GM19463 (cell line): ENCODE measurements at regions not wholly inside any gene's neighbourhood (a gene's known extent, or its start where the extent isn't known, plus 50 kb on each side); places are given as distances from the start of the nearest gene placed in this dataset.
"Not testable (repeated sequence)": the region's sequence is repeated elsewhere in the genome, so short reads cannot be mapped to it uniquely, and the experiment has no call there.

Source experiments
- ATAC-seq: cut with Tn5 transposase; IDR thresholded peaks from one replicate; pipeline ENCODE4 v1.9.1; 2021; ENCODE audit warnings: mild to moderate bottlenecking, moderate library complexity; ENCODE audit not compliant: unreplicated experiment

DNA sequence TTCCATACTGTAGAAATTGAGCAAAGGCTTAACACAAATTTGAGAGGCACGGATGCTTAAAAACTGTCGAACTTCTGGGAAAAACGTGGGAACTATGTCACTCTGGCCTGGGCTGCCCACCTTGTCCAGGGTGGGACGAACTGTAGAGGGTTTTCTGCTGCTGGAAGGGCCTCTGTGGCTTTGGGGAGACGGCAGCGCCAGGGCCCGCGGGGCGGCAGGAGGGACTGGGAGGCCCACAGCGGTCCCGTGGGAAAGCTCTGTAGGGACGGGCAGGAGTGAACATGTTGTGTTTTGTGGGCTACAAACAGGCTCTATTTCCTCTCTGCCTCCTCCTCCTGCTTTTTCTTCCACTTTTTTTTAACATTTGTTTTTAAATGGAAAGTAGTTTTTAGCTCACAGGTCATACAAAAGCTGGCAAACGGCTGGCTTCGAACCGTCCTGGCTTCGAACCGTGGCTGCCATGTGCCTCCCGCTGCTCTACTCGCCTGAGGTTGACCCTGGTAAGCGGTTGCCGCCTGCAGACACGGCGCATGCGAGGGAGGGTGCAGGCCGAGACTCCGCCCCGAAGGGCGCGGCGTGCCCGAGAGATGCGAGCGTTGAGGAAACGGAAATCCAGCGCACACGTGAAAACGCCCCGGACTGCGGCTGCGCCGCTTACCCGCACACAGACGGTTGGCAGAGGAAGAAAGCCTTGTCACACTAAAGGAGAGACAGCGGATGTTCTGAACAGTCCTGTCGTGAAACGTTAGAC, 382.3 kb upstream of the ZFP42 start:
- ATAC-seq = no peak

GRCh38 chr4:187615972-187616371, 379.6 kb upstream of the ZFP42 start:
- no peak for ATAC-seq

DNA sequence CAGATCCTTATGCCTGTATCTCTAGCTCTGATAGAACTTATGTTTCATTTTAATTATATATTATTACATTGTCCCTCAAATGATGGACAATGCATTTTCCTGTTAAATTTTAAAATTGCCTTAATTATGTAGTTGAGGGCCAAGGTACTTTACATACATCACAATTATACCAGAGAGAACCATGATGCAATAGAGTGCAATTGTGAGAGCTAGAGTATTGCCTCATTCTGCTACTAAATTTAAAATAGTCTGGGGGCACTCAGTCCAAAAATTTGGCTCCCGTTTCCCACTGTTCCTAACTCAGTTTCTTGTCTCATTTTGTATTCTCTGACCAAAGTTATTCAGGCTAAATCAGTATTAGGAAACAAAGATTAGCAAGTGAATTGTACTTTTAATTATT, 378.5 kb upstream of the ZFP42 start:
- ATAC-seq = no peak

- ATAC-seq = no peak
Observed at GRCh38 chr4:187618701-187619281, 376.8 kb upstream of the ZFP42 start.

GRCh38 chr4:187619319-187619718, 376.3 kb upstream of the ZFP42 start:
- ATAC-seq = no peak

GRCh38 chr4:187632260-187632995, 363.1 kb upstream of the ZFP42 start:
- no peak for ATAC-seq

DNA sequence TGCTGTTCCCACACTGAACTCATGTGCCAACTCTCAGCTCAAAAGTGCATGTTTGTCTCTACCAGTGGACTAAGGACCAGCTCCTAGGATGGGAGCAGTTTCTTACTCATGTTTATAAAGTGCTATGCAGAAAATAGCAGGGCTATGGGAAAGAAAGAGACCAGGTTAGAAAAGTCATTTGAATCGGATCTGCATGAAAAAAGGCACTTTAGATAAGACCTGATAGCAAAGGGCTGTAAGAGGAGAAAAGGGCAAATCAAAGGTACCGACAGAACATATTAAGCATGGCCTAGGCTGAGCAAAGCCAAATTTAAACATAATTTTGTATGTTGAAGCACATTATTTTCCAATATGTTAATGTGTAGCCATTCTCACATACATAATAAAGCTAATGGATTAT, 362.3 kb upstream of the ZFP42 start:
- ATAC-seq = no peak

DNA sequence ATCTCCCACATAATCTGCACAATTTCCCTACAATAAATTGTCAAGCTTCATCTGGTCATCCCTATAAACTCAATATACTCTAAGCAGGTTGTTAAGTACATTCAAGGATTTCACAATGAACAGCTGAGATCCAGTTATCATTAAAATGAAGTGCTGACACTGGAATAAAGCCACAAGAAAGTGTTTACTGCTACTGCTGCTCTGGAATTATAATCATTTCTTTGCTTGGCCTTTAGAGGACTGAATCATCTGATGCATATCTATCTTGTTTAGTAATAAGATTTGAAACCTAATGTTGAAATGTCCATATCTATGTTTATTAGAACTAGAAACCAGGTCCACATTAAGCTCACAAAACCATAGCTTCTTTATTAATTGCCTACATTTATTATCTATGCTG, 338.6 kb upstream of the ZFP42 start:
- no peak for ATAC-seq

GRCh38 chr4:187663076-187663475, 332.5 kb upstream of the ZFP42 start:
- ATAC-seq = no peak

- no peak for ATAC-seq
Observed at GRCh38 chr4:187664011-187664410, 331.6 kb upstream of the ZFP42 start.

DNA sequence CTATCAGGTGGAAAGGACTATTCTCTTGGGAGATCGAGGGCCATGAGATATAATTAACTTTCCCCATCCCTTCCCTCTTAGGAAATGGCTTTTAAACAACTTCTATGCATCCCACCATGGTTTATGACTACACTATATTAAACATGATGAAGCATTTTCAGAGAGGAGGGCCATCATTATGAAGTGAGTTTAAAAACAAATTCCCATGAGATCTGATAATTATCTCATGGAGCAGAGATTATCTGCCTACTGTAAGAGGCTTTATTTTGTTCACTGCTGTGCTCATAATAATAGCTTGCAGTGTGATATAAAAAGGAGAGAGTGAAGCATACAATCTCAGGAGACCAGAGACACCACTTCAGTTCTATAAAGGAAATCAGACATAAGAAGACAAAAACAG, 330.5 kb upstream of the ZFP42 start:
- ATAC-seq = no peak

GRCh38 chr4:187666034-187666433, 329.5 kb upstream of the ZFP42 start:
- ATAC-seq = no peak

GRCh38 chr4:187666697-187667494, 328.7 kb upstream of the ZFP42 start:
- no peak for ATAC-seq

DNA sequence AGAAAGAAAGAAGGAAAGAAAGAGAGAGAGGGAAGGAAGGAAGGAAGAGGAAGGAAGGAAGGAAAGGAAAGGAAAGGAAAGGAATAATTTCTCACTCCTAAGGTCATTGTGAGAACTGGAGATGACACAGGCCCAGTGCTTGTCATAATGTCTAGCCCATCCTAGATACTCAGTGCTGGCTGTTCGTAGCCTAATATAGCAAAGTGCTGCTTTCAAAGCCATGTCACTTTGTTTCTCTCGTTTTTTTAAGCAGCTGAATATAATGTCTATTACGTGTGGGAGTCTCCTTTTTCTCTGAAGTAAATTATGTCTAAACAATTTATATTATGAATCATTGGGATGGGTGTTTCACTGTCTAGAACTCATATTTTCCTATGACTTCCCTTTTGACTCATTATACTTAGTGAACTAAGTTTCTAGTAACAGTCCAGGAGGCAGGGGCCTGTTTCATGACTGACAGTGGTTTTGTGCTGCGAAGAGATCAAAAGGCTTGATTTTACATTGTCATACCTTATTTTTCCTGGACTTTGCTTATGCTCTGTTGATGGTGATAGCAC, 327.0 kb upstream of the ZFP42 start:
- ATAC-seq = no peak

DNA sequence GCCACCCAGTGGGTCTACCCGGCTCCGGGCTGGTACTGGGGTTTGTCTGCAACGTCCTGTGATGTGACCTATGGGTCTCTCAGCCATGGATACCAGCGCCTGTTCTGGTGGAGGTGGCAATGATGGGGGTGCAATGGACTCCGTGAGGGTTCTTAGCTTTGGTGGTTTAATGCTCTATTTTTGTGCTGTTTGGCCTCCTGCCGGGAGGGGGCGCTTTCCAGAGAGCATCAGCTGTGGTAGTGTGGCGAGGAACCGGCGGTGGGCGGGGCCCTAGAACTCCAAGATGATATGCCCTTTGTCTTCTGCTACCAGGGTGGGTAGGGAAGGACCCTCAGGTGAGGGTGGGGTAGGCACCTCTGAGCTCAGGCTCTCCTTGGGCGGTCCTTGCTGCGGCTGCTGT, 324.1 kb upstream of the ZFP42 start:
- not testable (repeated sequence) for ATAC-seq

DNA sequence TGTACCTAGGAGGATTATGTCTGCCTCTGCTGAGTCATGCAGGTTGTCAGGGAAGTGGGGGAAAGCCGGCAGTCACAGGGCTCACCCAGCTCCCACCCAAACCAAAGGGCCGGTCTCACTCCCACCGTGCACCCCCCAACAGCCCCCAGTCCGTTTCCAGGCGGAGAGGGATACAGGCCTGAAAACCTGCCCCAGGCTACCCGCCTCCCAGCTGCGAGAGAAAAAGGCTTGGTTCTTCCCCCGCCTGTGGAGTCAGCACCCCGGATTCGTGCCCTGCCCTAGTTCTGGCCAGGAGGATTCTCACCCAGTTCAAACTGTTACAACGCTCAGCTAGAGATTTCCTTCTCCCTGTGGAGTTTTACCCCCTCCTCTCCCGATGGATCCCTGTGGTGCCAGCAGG, 323.6 kb upstream of the ZFP42 start:
- not testable (repeated sequence) for ATAC-seq

GRCh38 chr4:187672526-187672925, 323.0 kb upstream of the ZFP42 start:
- ATAC-seq = not testable (repeated sequence)

- ATAC-seq = no peak
Observed at GRCh38 chr4:187679450-187679849, 316.1 kb upstream of the ZFP42 start.

DNA sequence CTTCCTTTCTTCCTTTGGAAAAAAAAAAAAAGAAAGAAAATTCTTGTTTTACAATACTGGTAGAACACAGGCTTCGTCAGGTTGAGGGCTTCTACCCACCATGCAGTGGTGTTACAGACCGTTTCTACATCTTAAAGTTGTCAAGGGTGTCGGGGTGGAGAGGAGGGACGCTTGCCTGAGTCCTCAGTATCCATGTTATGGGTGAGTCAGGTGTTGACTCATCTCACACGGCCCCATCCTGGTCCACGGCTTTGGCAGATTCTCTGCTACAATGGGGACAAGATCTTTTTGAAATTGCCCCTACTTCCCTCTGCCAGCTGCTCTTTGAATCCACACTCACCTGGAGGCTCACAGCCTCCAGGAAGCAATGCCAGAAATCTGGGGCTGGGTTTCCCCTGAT, 310.3 kb upstream of the ZFP42 start:
- ATAC-seq = no peak

DNA sequence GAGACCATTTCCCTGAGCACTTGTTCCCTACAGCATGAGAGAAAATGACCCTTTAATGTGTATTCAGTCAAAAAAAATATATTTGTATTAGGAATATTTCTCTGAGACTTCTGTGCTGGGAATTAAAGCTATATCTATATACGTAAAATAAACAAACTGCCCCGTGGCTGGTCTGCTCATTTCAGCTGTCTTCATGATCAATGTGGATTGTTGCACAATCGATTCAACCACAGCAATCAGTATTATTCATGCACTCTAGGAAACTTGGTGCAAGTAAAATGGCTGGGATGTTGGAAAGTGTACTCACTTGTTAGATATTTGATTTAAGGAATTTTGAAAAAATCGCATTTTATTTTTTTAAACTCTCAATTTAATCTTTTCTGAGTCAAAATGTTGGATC, 307.9 kb upstream of the ZFP42 start:
- no peak for ATAC-seq

DNA sequence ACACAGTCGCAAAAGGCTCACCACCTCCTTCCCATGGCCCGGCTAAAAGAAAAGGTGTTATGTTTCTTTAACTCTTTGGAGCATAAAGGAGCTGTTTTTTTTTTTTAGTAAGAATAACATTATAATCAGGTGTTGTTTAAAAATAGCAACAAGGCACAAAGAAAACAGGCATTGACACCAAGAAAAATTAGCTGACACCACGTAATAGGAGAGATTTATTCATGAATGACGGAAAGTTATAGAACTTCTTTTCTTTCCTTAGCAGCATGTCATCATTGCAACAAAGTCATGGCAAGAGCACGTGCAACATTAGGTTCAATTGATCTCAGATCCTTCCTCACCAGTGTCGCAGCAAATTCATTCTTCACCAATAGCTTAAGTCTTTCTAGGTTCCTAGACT, 302.9 kb upstream of the ZFP42 start:
- ATAC-seq = no peak
